Lower leg skin (tissue), 4 donors: ENCODE measurements at regions not wholly inside any gene's neighbourhood (a gene's known extent, or its start where the extent isn't known, plus 50 kb on each side); places are given as distances from the start of the nearest gene placed in this dataset.

Experiments
- DNase-seq, 2 donors: peaks; one replicate each; pipeline ENCODE4 v3.0.0-alpha.2; 2019; ENCODE audit warnings: low spot score in 2 of 2
- H3K4me3 ChIP-seq: fragments of 200-600 bp; sonication (generic); 2 replicates; pipeline ENCODE4 v1.5.1; 2017; ENCODE audit warnings: mild to moderate bottlenecking, low read depth; ENCODE audit not compliant: poor library complexity, severe bottlenecking
- CTCF ChIP-seq, 3 donors: fragments of 450-650 bp; IDR thresholded peaks; one replicate each; pipeline ENCODE4 v1.5.1; 2016; ENCODE audit warnings: antibody characterized with exemption in 3 of 3, mild to moderate bottlenecking in 3 of 3, moderate library complexity in 2 of 3
- POLR2A ChIP-seq, 2 donors: fragments of 450-650 bp; IDR thresholded peaks; one replicate each; pipeline ENCODE4 v1.6.1; 2016 to 2017; ENCODE audit warnings: antibody characterized with exemption in 2 of 2, mild to moderate bottlenecking in 1 of 2, moderate library complexity in 1 of 2
- WGBS, 2 donors: methylation state at CpG; one replicate each; pipeline ENCODE4 v1.1.5; 2018; 5-methylcytosine and 5-hydroxymethylcytosine counted together
- intact Hi-C: fragments of 100-400 bp; cut with DNase I; formaldehyde crosslinking; loops from one replicate; pipeline ENCODE4 v1.15.0; 2023; ENCODE audit warnings: low total_unique reads

- H3K4me3 ChIP-seq: no peak overlapping the region
- no peak for TF ChIP-seq POLR2A (IDR thresholded peaks at IDR 0.05)
- intact Hi-C loops: no loop called here
- DNase-seq: no peak
- 75 to 83% methylated on average over 5 of the region's 5 CpGs for WGBS, 2 donors
Measured at GRCh38 chr10:120969219-120969645, 118.1 kb downstream of the WDR11 start.

- WGBS, 2 donors: 83 to 88% methylated on average over 9 of the region's 9 CpGs
- DNase-seq: no peak
Measured at GRCh38 chr10:120970595-120971529, 119.7 kb downstream of the WDR11 start.

GRCh38 chr10:120971671-120972070, 120.5 kb downstream of the WDR11 start:
- WGBS, 2 donors: 32 to 33% methylated on average over 2 of the region's 2 CpGs
- intact Hi-C loops: no loop called here

More at GRCh38 chr10:120970595-120971529, 119.7 kb downstream of the WDR11 start:
- TF ChIP-seq POLR2A (IDR thresholded peaks at IDR 0.05) (no peak), CTCF (IDR thresholded peaks at IDR 0.05) (no peak)
- intact Hi-C loops: no loop called here
- H3K4me3 ChIP-seq: no peak overlapping the region

GRCh38 chr10:120972259-120972658, 121.1 kb downstream of the WDR11 start:
- intact Hi-C loops: no loop called here
- WGBS, 2 donors: 82 to 83% methylated on average over 2 of the region's 2 CpGs
- H3K4me3 ChIP-seq: no peak overlapping the region
- TF ChIP-seq POLR2A (IDR thresholded peaks at IDR 0.05) (no peak), CTCF (IDR thresholded peaks at IDR 0.05) (no peak)
- no peak for DNase-seq

More at GRCh38 chr10:120971671-120972070, 120.5 kb downstream of the WDR11 start:
- H3K4me3 ChIP-seq: no peak overlapping the region
- no peak for TF ChIP-seq CTCF (IDR thresholded peaks at IDR 0.05)
- no peak for TF ChIP-seq POLR2A (IDR thresholded peaks at IDR 0.05)
- no peak for DNase-seq

- no peak overlapping the region for H3K4me3 ChIP-seq
- no peak for DNase-seq
- TF ChIP-seq CTCF (IDR thresholded peaks at IDR 0.05): no peak
- WGBS, 2 donors: 90 to 91% methylated on average over 4 of the region's 4 CpGs
- intact Hi-C loops: no loop called here
Measured at GRCh38 chr10:120975072-120975867, 124.1 kb downstream of the WDR11 start.

- no peak overlapping the region for H3K4me3 ChIP-seq
- 70 to 74% methylated on average over 2 of the region's 2 CpGs for WGBS, 2 donors
- no peak for DNase-seq
- intact Hi-C loops: no loop called here
- TF ChIP-seq POLR2A (IDR thresholded peaks at IDR 0.05) (no peak), CTCF (IDR thresholded peaks at IDR 0.05) (no peak)
Measured at GRCh38 chr10:120975868-120976225, 124.7 kb downstream of the WDR11 start.
